GM20431 (cell line): ENCODE measurements at regions not wholly inside any gene's neighbourhood (a gene's known extent, or its start where the extent isn't known, plus 50 kb on each side); places are given as distances from the start of the nearest gene placed in this dataset.

Experiments used
- in situ Hi-C: fragments of 300-500 bp; cut with MseI, MboI; formaldehyde crosslinking; loops from one replicate; pipeline ENCODE4 v1.15.0; 2020; ENCODE audit warnings: low sequenced_read_pairs; ENCODE audit not compliant: unreplicated experiment

- in situ Hi-C loops, result no loop called here
Observed at GRCh38 chr2:118530976-118531375, 316.5 kb downstream of the EN1 start.

GRCh38 chr2:118529908-118530599 lies 317.4 kb downstream of the EN1 start:
- in situ Hi-C loops, result no loop called here

- in situ Hi-C loops, result no loop called here
Observed at GRCh38 chr2:118527571-118527970, 319.9 kb downstream of the EN1 start.

GRCh38 chr2:118525346-118525745 lies 322.1 kb downstream of the EN1 start:
- in situ Hi-C loops, result no loop called here

- in situ Hi-C loops, result no loop called here
Observed at GRCh38 chr2:118524911-118525310, 322.5 kb downstream of the EN1 start.

- in situ Hi-C loops, result no loop called here
Observed at GRCh38 chr2:118523761-118524160, 323.7 kb downstream of the EN1 start.

- in situ Hi-C loops, result no loop called here
Observed at GRCh38 chr2:118521960-118522359, 325.5 kb downstream of the EN1 start.

- in situ Hi-C loops, result no loop called here
Observed at GRCh38 chr2:118521272-118521671, 326.2 kb downstream of the EN1 start.

GRCh38 chr2:118520246-118520645 lies 327.2 kb downstream of the EN1 start:
- in situ Hi-C loops, result no loop called here

GRCh38 chr2:118519511-118519910 lies 327.9 kb downstream of the EN1 start:
- in situ Hi-C loops, result no loop called here

- in situ Hi-C loops, result no loop called here
Observed at GRCh38 chr2:118510807-118511206, 336.6 kb downstream of the EN1 start.

- in situ Hi-C loops, result no loop called here
Observed at GRCh38 chr2:118509319-118510004, 338.0 kb downstream of the EN1 start.

GRCh38 chr2:118508282-118508681 lies 339.2 kb downstream of the EN1 start:
- in situ Hi-C loops, result no loop called here

- in situ Hi-C loops, result no loop called here
Observed at GRCh38 chr2:118505436-118505835, 342.0 kb downstream of the EN1 start.

- in situ Hi-C loops, result no loop called here
Observed at GRCh38 chr2:118502106-118502505, 345.3 kb downstream of the EN1 start.

GRCh38 chr2:118498943-118499342 lies 348.5 kb downstream of the EN1 start:
- in situ Hi-C loops, result no loop called here

GRCh38 chr2:118496870-118497611 lies 350.4 kb downstream of the EN1 start:
- in situ Hi-C loops, result no loop called here

- in situ Hi-C loops, result no loop called here
Observed at GRCh38 chr2:118496467-118496866, 351.0 kb downstream of the EN1 start.

- in situ Hi-C loops, result no loop called here
Observed at GRCh38 chr2:118495290-118495689, 352.2 kb downstream of the EN1 start.

- in situ Hi-C loops, result no loop called here
Observed at GRCh38 chr2:118493213-118493612, 354.2 kb downstream of the EN1 start.

GRCh38 chr2:118492335-118492734 lies 355.1 kb downstream of the EN1 start:
- in situ Hi-C loops, result no loop called here
